GM12873 (cell line): ENCODE measurements at regions not wholly inside any gene's neighbourhood (a gene's known extent, or its start where the extent isn't known, plus 50 kb on each side); places are given as distances from the start of the nearest gene placed in this dataset.

Experiments
- CTCF ChIP-seq: IDR thresholded peaks from 2 replicates; pipeline ENCODE4 v1.5.1; 2012; ENCODE audit warnings: low read depth, mild to moderate bottlenecking, moderate library complexity, low read length, control low read depth; ENCODE audit not compliant: insufficient read depth; ENCODE audit errors: missing control alignments

GRCh38 chr9:26565118-26565517 is 327.5 kb downstream of the CAAP1 start:
- no peak for TF ChIP-seq CTCF

- TF ChIP-seq CTCF, result no peak
Observed at GRCh38 chr9:26562338-26562737, 330.3 kb downstream of the CAAP1 start.

DNA sequence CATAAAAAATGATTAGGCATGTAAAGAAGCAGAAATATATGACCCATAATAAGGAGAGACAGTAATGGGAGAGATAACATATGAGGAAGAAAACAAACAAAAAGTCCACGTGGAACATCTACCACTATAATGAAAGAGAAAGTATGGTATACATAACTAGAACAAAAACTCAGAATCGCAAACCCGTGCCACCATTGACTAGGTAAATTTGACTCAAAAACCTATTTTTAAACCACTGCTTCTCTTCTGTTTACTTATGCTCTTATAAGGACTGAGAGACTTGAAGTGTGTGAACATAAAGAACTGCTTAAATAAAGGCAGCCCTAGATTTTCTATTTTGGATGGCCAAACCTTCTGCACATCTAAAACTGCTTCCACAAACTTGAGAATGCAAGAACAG is 330.7 kb downstream of the CAAP1 start:
- no peak for TF ChIP-seq CTCF

- TF ChIP-seq CTCF, result no peak
Observed at GRCh38 chr9:26559506-26559905, 333.1 kb downstream of the CAAP1 start.

GRCh38 chr9:26551971-26552370 is 340.6 kb downstream of the CAAP1 start:
- TF ChIP-seq CTCF, result no peak

GRCh38 chr9:26551451-26551850 is 341.2 kb downstream of the CAAP1 start:
- TF ChIP-seq CTCF, result no peak

GRCh38 chr9:26548781-26549290 is 343.8 kb downstream of the CAAP1 start:
- TF ChIP-seq CTCF, result no peak
